ENCODE measurements at regions not wholly inside any gene's neighbourhood (a gene's known extent, or its start where the extent isn't known, plus 50 kb on each side); places are given as distances from the start of the nearest gene placed in this dataset.
"Not testable (repeated sequence)": the region's sequence is repeated elsewhere in the genome, so short reads cannot be mapped to it uniquely, and the experiment has no call there.

GRCh38 chr6:16884526-16884925 is 123.3 kb upstream of the ATXN1 start:
- no peaks in the 10 kb centered on the region for H3K79me2 ChIP-seq (ENCODE audit: control insufficient read depth, insufficient read depth, low read length, unreplicated experiment)
- peaks cover 5% of the 10 kb centered on the region; the same call in 1 of the 2 replicates for H3K27me3 ChIP-seq (ENCODE audit: insufficient read depth, low read length)
- no peaks in the 10 kb centered on the region for H3K4me1 ChIP-seq (ENCODE audit: control insufficient read depth, insufficient read depth, low read length, unreplicated experiment)
- H2AFZ ChIP-seq (ENCODE audit: low read length, unreplicated experiment): no peak overlapping the region
- H3K4me3 ChIP-seq (ENCODE audit: low read depth, low read length): no peak overlapping the region
- H3K27ac ChIP-seq (ENCODE audit: low read depth, low read length): no peak overlapping the region
- H3K36me3 ChIP-seq (ENCODE audit: insufficient read depth, low read length): no peaks in the 10 kb centered on the region

DNA sequence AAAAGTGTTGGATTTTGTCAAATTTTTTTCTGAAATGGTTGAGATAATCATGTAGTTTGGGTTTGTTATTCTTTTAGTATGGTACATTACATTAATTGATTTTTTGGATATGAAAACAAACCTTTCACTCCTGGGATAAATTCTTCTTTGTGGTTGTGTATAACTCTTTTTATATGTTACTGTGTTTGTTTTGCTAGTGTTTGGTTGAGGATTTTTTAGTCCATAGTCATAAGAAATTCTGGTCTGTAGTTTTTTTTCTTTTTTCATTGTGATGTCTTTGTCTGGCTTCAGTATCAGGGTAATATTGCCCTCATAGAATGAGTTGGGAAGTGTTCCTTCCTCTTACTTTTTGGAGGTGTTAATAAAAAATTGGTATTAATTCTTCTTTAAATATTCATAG is 122.2 kb upstream of the ATXN1 start:
- no peak overlapping the region for H3K27ac ChIP-seq (ENCODE audit: low read depth, low read length)

GRCh38 chr6:16882230-16882629 is 121.0 kb upstream of the ATXN1 start:
- H2AFZ ChIP-seq (ENCODE audit: low read length, unreplicated experiment): no peak overlapping the region
- peaks cover 11% of the 10 kb centered on the region for H3K27me3 ChIP-seq (ENCODE audit: insufficient read depth, low read length)
- no peaks in the 10 kb centered on the region for H3K79me2 ChIP-seq (ENCODE audit: control insufficient read depth, insufficient read depth, low read length, unreplicated experiment)
- no peaks in the 10 kb centered on the region for H3K4me1 ChIP-seq (ENCODE audit: control insufficient read depth, insufficient read depth, low read length, unreplicated experiment)
- H3K27ac ChIP-seq (ENCODE audit: low read depth, low read length): no peak overlapping the region
- no peaks in the 10 kb centered on the region for H3K36me3 ChIP-seq (ENCODE audit: insufficient read depth, low read length)
- H3K4me3 ChIP-seq (ENCODE audit: low read depth, low read length): no peak overlapping the region

More for the DNA sequence above, 122.2 kb upstream of the ATXN1 start:
- Histone ChIP-seq H2AFZ (ENCODE audit: low read length, unreplicated experiment) (no peak overlapping the region), H3K36me3 (ENCODE audit: insufficient read depth, low read length) (no peaks in the 10 kb centered on the region), H3K79me2 (ENCODE audit: control insufficient read depth, insufficient read depth, low read length, unreplicated experiment) (no peaks in the 10 kb centered on the region), H3K4me3 (ENCODE audit: low read depth, low read length) (no peak overlapping the region), H3K27me3 (ENCODE audit: insufficient read depth, low read length) (peaks cover 9% of the 10 kb centered on the region), H3K4me1 (ENCODE audit: control insufficient read depth, insufficient read depth, low read length, unreplicated experiment) (no peaks in the 10 kb centered on the region)

- H3K27ac ChIP-seq (ENCODE audit: low read depth, low read length); H3K79me2 ChIP-seq (ENCODE audit: control insufficient read depth, insufficient read depth, low read length, unreplicated experiment); H2AFZ ChIP-seq (ENCODE audit: low read length, unreplicated experiment); H3K4me3 ChIP-seq (ENCODE audit: low read depth, low read length); H3K4me1 ChIP-seq (ENCODE audit: control insufficient read depth, insufficient read depth, low read length, unreplicated experiment); H3K36me3 ChIP-seq (ENCODE audit: insufficient read depth, low read length): not testable (repeated sequence)
- peaks cover 21% of the 10 kb centered on the region for H3K27me3 ChIP-seq (ENCODE audit: insufficient read depth, low read length)
These were observed 115.6 kb upstream of the ATXN1 start for GRCh38 chr6:16876852-16877251.

- no peak overlapping the region for H2AFZ ChIP-seq (ENCODE audit: low read length, unreplicated experiment)
- H3K4me1 ChIP-seq (ENCODE audit: control insufficient read depth, insufficient read depth, low read length, unreplicated experiment): no peaks in the 10 kb centered on the region
- H3K79me2 ChIP-seq (ENCODE audit: control insufficient read depth, insufficient read depth, low read length, unreplicated experiment): no peaks in the 10 kb centered on the region
- H3K27ac ChIP-seq (ENCODE audit: low read depth, low read length): no peak overlapping the region
- peaks cover 16% of the 10 kb centered on the region for H3K27me3 ChIP-seq (ENCODE audit: insufficient read depth, low read length)
- no peaks in the 10 kb centered on the region for H3K36me3 ChIP-seq (ENCODE audit: insufficient read depth, low read length)
- H3K4me3 ChIP-seq (ENCODE audit: low read depth, low read length): no peak overlapping the region
These were observed 114.9 kb upstream of the ATXN1 start for GRCh38 chr6:16876201-16876600.

- Histone ChIP-seq H3K27me3 (ENCODE audit: insufficient read depth, low read length) (peaks cover 13% of the 10 kb centered on the region), H2AFZ (ENCODE audit: low read length, unreplicated experiment) (no peak overlapping the region), H3K4me1 (ENCODE audit: control insufficient read depth, insufficient read depth, low read length, unreplicated experiment) (no peaks in the 10 kb centered on the region), H3K36me3 (ENCODE audit: insufficient read depth, low read length) (no peaks in the 10 kb centered on the region), H3K79me2 (ENCODE audit: control insufficient read depth, insufficient read depth, low read length, unreplicated experiment) (no peaks in the 10 kb centered on the region), H3K27ac (ENCODE audit: low read depth, low read length) (no peak overlapping the region), H3K4me3 (ENCODE audit: low read depth, low read length) (no peak overlapping the region)
These were observed 112.4 kb upstream of the ATXN1 start for GRCh38 chr6:16873698-16874097.

DNA sequence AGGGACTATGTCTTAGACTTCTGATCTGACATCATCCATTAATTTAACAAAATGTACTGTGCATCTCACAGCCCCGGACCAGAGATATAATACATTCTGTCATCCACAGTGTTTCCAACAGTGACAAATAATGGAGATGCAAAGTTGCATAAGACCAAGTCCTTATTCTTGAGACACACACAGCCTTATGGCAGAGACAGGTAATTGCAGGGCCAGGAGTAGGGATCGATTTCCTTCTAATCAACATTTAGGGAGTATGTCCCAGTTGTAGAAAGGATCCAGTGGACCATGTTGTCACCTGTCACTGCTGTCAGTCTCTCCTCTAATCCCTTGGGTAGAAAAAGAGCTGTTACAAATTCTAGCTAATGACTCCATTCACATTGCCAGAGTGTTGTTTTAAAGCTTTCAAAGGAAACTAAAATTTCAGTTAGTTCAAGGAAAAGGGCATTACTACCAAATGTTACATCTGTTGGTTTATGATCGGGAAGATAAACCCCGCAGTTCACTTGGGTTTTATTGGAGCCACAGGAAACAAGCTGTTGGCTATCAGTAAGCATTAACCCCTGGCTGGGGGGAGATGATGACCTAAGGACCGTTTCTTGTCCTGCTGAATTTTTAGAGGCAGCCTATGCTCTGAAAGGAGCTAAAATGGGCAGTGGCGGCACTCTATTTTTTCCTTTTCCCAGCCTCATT is 111.4 kb upstream of the ATXN1 start:
- no peaks in the 10 kb centered on the region for H3K4me1 ChIP-seq (ENCODE audit: control insufficient read depth, insufficient read depth, low read length, unreplicated experiment)

GRCh38 chr6:16871047-16871446 is 109.8 kb upstream of the ATXN1 start:
- H3K36me3 ChIP-seq (ENCODE audit: insufficient read depth, low read length): no peaks in the 10 kb centered on the region
- no peak overlapping the region for H3K27ac ChIP-seq (ENCODE audit: low read depth, low read length)
- no peaks in the 10 kb centered on the region for H3K79me2 ChIP-seq (ENCODE audit: control insufficient read depth, insufficient read depth, low read length, unreplicated experiment)
- peaks cover 12% of the 10 kb centered on the region for H3K27me3 ChIP-seq (ENCODE audit: insufficient read depth, low read length)
- H3K4me1 ChIP-seq (ENCODE audit: control insufficient read depth, insufficient read depth, low read length, unreplicated experiment): no peaks in the 10 kb centered on the region
- H3K4me3 ChIP-seq (ENCODE audit: low read depth, low read length): no peak overlapping the region
- H2AFZ ChIP-seq (ENCODE audit: low read length, unreplicated experiment): no peak overlapping the region

More for the DNA sequence above, 111.4 kb upstream of the ATXN1 start:
- Histone ChIP-seq H3K79me2 (ENCODE audit: control insufficient read depth, insufficient read depth, low read length, unreplicated experiment) (no peaks in the 10 kb centered on the region), H3K36me3 (ENCODE audit: insufficient read depth, low read length) (no peaks in the 10 kb centered on the region), H3K27ac (ENCODE audit: low read depth, low read length) (no peak overlapping the region), H2AFZ (ENCODE audit: low read length, unreplicated experiment) (no peak overlapping the region), H3K4me3 (ENCODE audit: low read depth, low read length) (no peak overlapping the region), H3K27me3 (ENCODE audit: insufficient read depth, low read length) (peaks cover 15% of the 10 kb centered on the region)

DNA sequence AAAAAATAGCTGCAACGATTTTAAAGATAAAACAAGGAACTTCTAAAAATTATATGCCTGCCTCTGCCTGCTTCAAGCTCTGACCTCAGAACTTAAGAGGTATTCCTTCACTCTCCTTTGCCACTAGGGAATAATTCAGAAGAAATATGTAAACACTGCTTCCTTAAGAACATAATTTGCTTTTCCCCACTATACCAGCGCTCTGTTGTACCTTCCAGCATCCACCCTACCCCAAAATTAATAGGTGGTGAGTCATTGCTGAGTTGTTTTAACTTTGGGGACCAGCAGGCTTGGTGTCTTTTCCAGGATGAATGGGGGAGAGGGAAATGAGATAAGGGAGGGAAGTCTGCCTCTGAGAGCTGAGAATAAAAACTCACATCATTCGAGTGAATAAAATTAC is 107.7 kb upstream of the ATXN1 start:
- Histone ChIP-seq H3K79me2 (ENCODE audit: control insufficient read depth, insufficient read depth, low read length, unreplicated experiment) (no peaks in the 10 kb centered on the region), H3K4me1 (ENCODE audit: control insufficient read depth, insufficient read depth, low read length, unreplicated experiment) (no peaks in the 10 kb centered on the region), H3K27ac (ENCODE audit: low read depth, low read length) (no peak overlapping the region), H3K4me3 (ENCODE audit: low read depth, low read length) (no peak overlapping the region), H3K27me3 (ENCODE audit: insufficient read depth, low read length) (peaks cover 12% of the 10 kb centered on the region), H2AFZ (ENCODE audit: low read length, unreplicated experiment) (no peak overlapping the region), H3K36me3 (ENCODE audit: insufficient read depth, low read length) (no peaks in the 10 kb centered on the region)

- no peaks in the 10 kb centered on the region for H3K27me3 ChIP-seq (ENCODE audit: insufficient read depth, low read length)
- H3K79me2 ChIP-seq (ENCODE audit: control insufficient read depth, insufficient read depth, low read length, unreplicated experiment): no peaks in the 10 kb centered on the region
- no peak overlapping the region for H3K27ac ChIP-seq (ENCODE audit: low read depth, low read length)
- no peaks in the 10 kb centered on the region for H3K36me3 ChIP-seq (ENCODE audit: insufficient read depth, low read length)
- no peak overlapping the region for H2AFZ ChIP-seq (ENCODE audit: low read length, unreplicated experiment)
- H3K4me3 ChIP-seq (ENCODE audit: low read depth, low read length): no peak overlapping the region
- H3K4me1 ChIP-seq (ENCODE audit: control insufficient read depth, insufficient read depth, low read length, unreplicated experiment): no peaks in the 10 kb centered on the region
These were observed 96.8 kb upstream of the ATXN1 start for GRCh38 chr6:16857969-16858592.

DNA sequence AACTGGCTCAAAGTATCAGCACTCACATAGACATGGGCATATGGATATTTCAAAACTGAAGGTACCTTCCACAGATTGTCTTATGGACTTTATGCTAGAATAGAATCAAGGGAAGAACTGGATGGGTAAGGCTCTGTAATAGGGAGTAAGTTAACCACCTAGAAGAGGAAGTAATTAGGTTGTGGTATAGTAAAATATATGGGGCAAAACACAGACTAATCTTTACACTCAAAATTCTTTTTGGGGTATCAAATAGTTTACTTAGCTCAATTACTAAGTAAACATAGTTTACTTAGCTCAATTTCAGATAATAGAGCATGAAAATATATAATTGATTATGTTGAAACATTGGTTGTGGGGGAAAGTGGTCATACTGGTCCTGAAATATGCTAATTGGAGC is 94.2 kb upstream of the ATXN1 start:
- Histone ChIP-seq H3K36me3 (ENCODE audit: insufficient read depth, low read length) (no peaks in the 10 kb centered on the region), H3K27me3 (ENCODE audit: insufficient read depth, low read length) (no peaks in the 10 kb centered on the region), H3K4me1 (ENCODE audit: control insufficient read depth, insufficient read depth, low read length, unreplicated experiment) (peaks cover 9% of the 10 kb centered on the region), H3K4me3 (ENCODE audit: low read depth, low read length) (no peak overlapping the region), H3K27ac (ENCODE audit: low read depth, low read length) (no peak overlapping the region), H2AFZ (ENCODE audit: low read length, unreplicated experiment) (no peak overlapping the region), H3K79me2 (ENCODE audit: control insufficient read depth, insufficient read depth, low read length, unreplicated experiment) (no peaks in the 10 kb centered on the region)
